ACC112 (cell line): ENCODE measurements at regions not wholly inside any gene's neighbourhood (a gene's known extent, or its start where the extent isn't known, plus 50 kb on each side); places are given as distances from the start of the nearest gene placed in this dataset.

Source experiments
- H2AFZ ChIP-seq: fragments of 200-600 bp; sonication (generic); one replicate; pipeline ENCODE4 v1.6.0; 2017; ENCODE audit warnings: antibody characterized with exemption, low read length; ENCODE audit not compliant: unreplicated experiment
- H3K27ac ChIP-seq: fragments of 200-600 bp; sonication (generic); 2 replicates; pipeline ENCODE4 v1.5.1; 2014; ENCODE audit warnings: low read depth, mild to moderate bottlenecking, antibody characterized with exemption, low read length, moderate library complexity
- H3K27me3 ChIP-seq: fragments of 200-600 bp; sonication (generic); 2 replicates; pipeline ENCODE4 v1.6.1; 2014; ENCODE audit warnings: mild to moderate bottlenecking, antibody characterized with exemption, low read length, moderate library complexity, mixed read lengths; ENCODE audit not compliant: insufficient read depth
- H3K36me3 ChIP-seq: fragments of 200-600 bp; sonication (generic); 2 replicates; pipeline ENCODE4 v1.6.1; 2016; ENCODE audit warnings: mild to moderate bottlenecking, antibody characterized with exemption, low read length, moderate library complexity, mixed read lengths; ENCODE audit not compliant: insufficient read depth
- H3K4me1 ChIP-seq: fragments of 200-600 bp; sonication (generic); one replicate; pipeline ENCODE4 v1.6.1; 2016; ENCODE audit warnings: low read length, mixed read lengths; ENCODE audit not compliant: insufficient read depth, unreplicated experiment, control insufficient read depth
- H3K4me3 ChIP-seq: fragments of 200-600 bp; sonication (generic); 2 replicates; pipeline ENCODE4 v1.5.1; 2014; ENCODE audit warnings: mild to moderate bottlenecking, low read depth, low read length
- H3K79me2 ChIP-seq: fragments of 200-600 bp; sonication (generic); one replicate; pipeline ENCODE4 v1.6.0; 2016; ENCODE audit warnings: low read length; ENCODE audit not compliant: control insufficient read depth, unreplicated experiment, insufficient read depth

- Histone ChIP-seq H2AFZ (no peak overlapping the region), H3K79me2 (no peaks in the 10 kb centered on the region), H3K4me3 (no peak overlapping the region), H3K27me3 (no peaks in the 10 kb centered on the region), H3K36me3 (no peaks in the 10 kb centered on the region), H3K27ac (no peak overlapping the region), H3K4me1 (no peaks in the 10 kb centered on the region)
Observed at GRCh38 chr9:78778861-78779374, 482.0 kb downstream of the PSAT1 start.

DNA sequence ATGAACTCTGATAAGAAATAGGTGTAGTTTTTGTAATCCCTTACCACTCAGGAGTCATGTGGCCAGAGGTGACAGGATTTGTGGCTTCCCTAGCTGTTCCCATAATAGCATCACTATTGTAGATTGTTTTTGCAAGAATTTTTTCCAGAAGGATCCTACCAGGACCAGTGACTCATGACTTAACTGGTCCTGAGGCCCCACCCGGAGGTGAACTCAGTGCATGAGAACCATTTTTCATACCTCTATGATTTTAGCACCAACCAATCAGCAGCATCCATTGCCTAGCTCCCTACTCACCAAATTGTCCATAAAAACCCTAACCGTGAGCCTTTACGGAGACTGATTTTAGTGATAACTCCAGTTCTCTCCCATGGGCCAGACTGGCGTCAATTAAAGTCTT lies 484.8 kb downstream of the PSAT1 start:
- Histone ChIP-seq H3K4me3 (no peak overlapping the region), H3K27me3 (no peaks in the 10 kb centered on the region), H3K27ac (no peak overlapping the region), H3K79me2 (no peaks in the 10 kb centered on the region), H3K36me3 (no peaks in the 10 kb centered on the region), H2AFZ (no peak overlapping the region), H3K4me1 (peaks cover 6% of the 10 kb centered on the region)

- Histone ChIP-seq H3K36me3 (no peaks in the 10 kb centered on the region), H3K4me1 (peaks cover 12% of the 10 kb centered on the region), H2AFZ (no peak overlapping the region), H3K79me2 (no peaks in the 10 kb centered on the region), H3K4me3 (no peak overlapping the region), H3K27ac (no peak overlapping the region), H3K27me3 (no peaks in the 10 kb centered on the region)
Observed at GRCh38 chr9:78782234-78782633, 485.3 kb downstream of the PSAT1 start.

DNA sequence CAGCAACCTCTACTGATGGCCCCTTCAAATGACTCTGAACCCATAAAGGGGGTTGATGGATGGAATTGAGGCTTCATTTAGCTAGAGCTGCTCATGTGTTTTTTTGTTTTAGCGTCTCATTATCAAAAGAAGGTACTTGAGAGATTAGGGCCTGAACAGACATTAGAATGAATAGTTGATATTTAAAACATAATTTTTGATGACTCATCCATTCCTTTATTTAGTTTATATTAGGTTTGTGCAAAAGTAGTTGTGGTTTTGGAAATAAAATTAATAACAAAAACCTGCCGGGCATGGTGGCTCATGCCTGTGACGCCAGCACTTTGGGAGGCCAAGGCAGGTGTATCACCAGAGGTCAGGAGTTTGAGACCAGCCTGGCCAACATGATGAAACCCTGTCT lies 485.9 kb downstream of the PSAT1 start:
- no peaks in the 10 kb centered on the region for H3K36me3 ChIP-seq

DNA sequence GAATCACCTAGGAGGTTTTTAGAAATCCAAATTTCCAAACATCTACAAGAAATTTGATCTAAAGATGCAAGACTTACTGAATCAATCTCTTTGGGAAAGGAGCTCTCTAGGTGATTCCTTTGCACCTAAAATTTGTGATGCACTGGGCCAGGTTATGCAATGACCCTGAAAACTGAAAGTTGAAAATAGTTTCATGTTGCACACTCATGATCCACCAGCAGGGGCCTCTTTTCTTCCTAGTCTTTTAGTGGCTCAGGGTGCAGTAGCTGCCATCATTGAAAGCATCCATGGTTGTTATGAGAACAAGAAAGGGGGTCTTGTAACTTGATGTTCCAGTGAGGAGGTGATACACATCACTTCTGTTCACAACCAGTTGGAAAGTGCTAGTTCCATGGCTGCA lies 486.8 kb downstream of the PSAT1 start:
- peaks cover 22% of the 10 kb centered on the region for H3K4me1 ChIP-seq
- H2AFZ ChIP-seq: no peak overlapping the region
- H3K79me2 ChIP-seq: no peaks in the 10 kb centered on the region
- H3K27me3 ChIP-seq: no peaks in the 10 kb centered on the region
- H3K36me3 ChIP-seq: no peaks in the 10 kb centered on the region
- no peak overlapping the region for H3K27ac ChIP-seq
- no peak overlapping the region for H3K4me3 ChIP-seq

More for the DNA sequence above, 485.9 kb downstream of the PSAT1 start:
- no peaks in the 10 kb centered on the region for H3K79me2 ChIP-seq
- no peak overlapping the region for H3K27ac ChIP-seq
- H3K4me1 ChIP-seq: peaks cover 16% of the 10 kb centered on the region
- no peak overlapping the region for H3K4me3 ChIP-seq
- H2AFZ ChIP-seq: no peak overlapping the region
- no peaks in the 10 kb centered on the region for H3K27me3 ChIP-seq

DNA sequence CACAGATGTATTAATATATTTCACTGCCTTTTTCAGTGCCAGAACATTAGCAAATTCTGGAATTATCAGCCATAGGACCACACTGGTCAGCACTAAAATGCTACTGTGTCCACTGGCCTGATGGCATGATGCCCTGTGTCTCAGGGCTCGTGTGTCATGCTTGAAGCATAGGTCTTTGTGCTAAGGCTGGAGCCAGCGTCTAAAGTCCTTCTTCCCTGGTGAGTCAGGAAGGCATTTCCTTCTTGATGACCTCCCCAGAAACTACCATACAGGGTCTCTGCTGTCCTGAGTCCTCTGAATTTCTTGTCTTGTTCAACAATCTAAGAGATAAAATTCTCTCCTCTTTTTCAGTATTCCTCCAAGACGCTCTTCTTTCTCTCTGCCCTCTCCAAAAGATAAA lies 489.9 kb downstream of the PSAT1 start:
- Histone ChIP-seq H2AFZ (peak overlapping the region; percentile 63), H3K4me3 (no peak overlapping the region), H3K27me3 (no peaks in the 10 kb centered on the region), H3K79me2 (no peaks in the 10 kb centered on the region), H3K27ac (peak overlapping the region; percentile 39), H3K36me3 (no peaks in the 10 kb centered on the region), H3K4me1 (peaks cover 22% of the 10 kb centered on the region)

GRCh38 chr9:78788101-78788500 lies 491.2 kb downstream of the PSAT1 start:
- no peaks in the 10 kb centered on the region for H3K27me3 ChIP-seq

GRCh38 chr9:78791779-78792178 lies 494.9 kb downstream of the PSAT1 start:
- Histone ChIP-seq H3K27ac (no peak overlapping the region), H3K27me3 (no peaks in the 10 kb centered on the region), H3K79me2 (no peaks in the 10 kb centered on the region), H2AFZ (no peak overlapping the region), H3K4me1 (peaks cover 15% of the 10 kb centered on the region), H3K4me3 (no peak overlapping the region), H3K36me3 (no peaks in the 10 kb centered on the region)

More at GRCh38 chr9:78788101-78788500, 491.2 kb downstream of the PSAT1 start:
- Histone ChIP-seq H3K4me1 (peaks cover 22% of the 10 kb centered on the region), H2AFZ (peak overlapping the region; percentile 22), H3K36me3 (no peaks in the 10 kb centered on the region), H3K79me2 (no peaks in the 10 kb centered on the region), H3K4me3 (no peak overlapping the region), H3K27ac (no peak overlapping the region)

GRCh38 chr9:78792745-78793144 lies 495.8 kb downstream of the PSAT1 start:
- Histone ChIP-seq H3K4me3 (no peak overlapping the region), H3K36me3 (no peaks in the 10 kb centered on the region)

DNA sequence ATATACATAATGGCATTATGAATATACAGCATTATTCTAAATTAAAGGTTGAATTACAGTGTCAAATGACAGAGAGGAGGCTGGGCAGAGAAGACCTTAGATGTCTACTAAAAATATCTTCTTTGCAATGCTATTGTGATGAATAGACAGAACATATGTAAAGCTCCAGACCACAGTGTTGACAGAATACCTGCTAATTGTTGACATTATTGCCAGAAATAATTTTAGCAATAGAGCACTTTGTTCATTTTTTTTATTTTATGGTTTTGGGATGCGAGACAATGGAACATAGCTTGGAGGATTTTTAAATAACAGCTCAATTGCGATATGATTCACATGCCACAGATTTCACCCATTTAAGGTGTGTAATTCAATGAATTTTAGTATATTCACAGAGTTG lies 508.8 kb downstream of the PSAT1 start:
- no peaks in the 10 kb centered on the region for H3K36me3 ChIP-seq
- H3K27ac ChIP-seq: no peak overlapping the region
- H3K79me2 ChIP-seq: no peaks in the 10 kb centered on the region
- H2AFZ ChIP-seq: no peak overlapping the region
- no peak overlapping the region for H3K4me3 ChIP-seq
- H3K4me1 ChIP-seq: peaks cover 3% of the 10 kb centered on the region
- H3K27me3 ChIP-seq: no peaks in the 10 kb centered on the region

More at GRCh38 chr9:78792745-78793144, 495.8 kb downstream of the PSAT1 start:
- H3K27ac ChIP-seq: no peak overlapping the region
- peaks cover 8% of the 10 kb centered on the region for H3K4me1 ChIP-seq
- H3K79me2 ChIP-seq: no peaks in the 10 kb centered on the region
- no peaks in the 10 kb centered on the region for H3K27me3 ChIP-seq
- H2AFZ ChIP-seq: no peak overlapping the region

DNA sequence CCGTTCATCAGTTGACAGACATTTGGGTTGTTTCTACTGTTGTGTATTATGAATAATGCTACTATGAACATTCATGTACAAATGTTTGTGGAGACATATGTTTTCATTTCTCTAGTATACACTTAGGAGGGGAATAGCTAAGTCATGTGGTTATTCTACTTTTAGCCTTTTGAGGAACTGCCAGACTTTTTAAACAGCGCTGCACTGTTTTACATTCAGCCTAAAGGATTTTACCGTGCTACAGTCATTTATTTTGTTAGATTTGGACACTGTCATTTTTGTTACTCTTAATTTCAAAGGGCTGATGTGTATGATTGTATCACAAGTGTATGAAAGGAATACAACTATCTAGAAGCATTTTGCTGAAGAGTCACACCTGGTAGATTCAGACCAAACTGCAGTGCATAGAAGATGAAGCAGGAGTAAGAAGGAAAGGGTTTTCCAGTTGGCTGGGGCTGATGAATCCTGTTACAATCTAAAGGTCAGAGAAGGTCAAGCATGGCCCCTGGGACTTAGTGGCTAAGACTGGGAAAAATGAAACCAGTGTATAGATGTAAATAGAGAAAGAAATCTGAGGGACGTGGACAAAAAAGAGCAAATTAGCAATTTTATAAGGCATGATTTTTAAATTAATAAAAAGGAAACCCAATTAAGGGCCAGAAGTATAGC lies 509.7 kb downstream of the PSAT1 start:
- no peaks in the 10 kb centered on the region for H3K79me2 ChIP-seq
- no peak overlapping the region for H3K27ac ChIP-seq
- no peak overlapping the region for H3K4me3 ChIP-seq
- H2AFZ ChIP-seq: no peak overlapping the region
- no peaks in the 10 kb centered on the region for H3K36me3 ChIP-seq
- H3K4me1 ChIP-seq: peaks cover 3% of the 10 kb centered on the region
- no peaks in the 10 kb centered on the region for H3K27me3 ChIP-seq
